NCI-H82 treated with DMSO at 0.1 percent for 48 hours (cell line): ENCODE measurements at regions not wholly inside any gene's neighbourhood (a gene's known extent, or its start where the extent isn't known, plus 50 kb on each side); places are given as distances from the start of the nearest gene placed in this dataset.
"Not testable (repeated sequence)": the region's sequence is repeated elsewhere in the genome, so short reads cannot be mapped to it uniquely, and the experiment has no call there.

Experiments
- DNase-seq: peaks from one replicate; lab custom pipeline; 2025; ENCODE audit not compliant: unreplicated experiment; lab: John Stamatoyannopoulos, UW

- DNase-seq, result no peak
Measured at GRCh38 chr13:50518131-50518530, 325.4 kb downstream of the DLEU7 start.

GRCh38 chr13:50518781-50519201 lies 324.7 kb downstream of the DLEU7 start:
- no peak for DNase-seq

GRCh38 chr13:50519866-50520265 lies 323.6 kb downstream of the DLEU7 start:
- DNase-seq, result no peak

GRCh38 chr13:50521006-50521830 lies 322.3 kb downstream of the DLEU7 start:
- DNase-seq, result no peak

- DNase-seq, result peak; percentile 53
Measured at GRCh38 chr13:50521831-50522149, 321.7 kb downstream of the DLEU7 start.

GRCh38 chr13:50522506-50522905 lies 321.0 kb downstream of the DLEU7 start:
- DNase-seq, result no peak

- DNase-seq, result no peak
Measured at GRCh38 chr13:50523307-50523706, 320.2 kb downstream of the DLEU7 start.

GRCh38 chr13:50524560-50524959 lies 318.9 kb downstream of the DLEU7 start:
- no peak for DNase-seq

- DNase-seq, result no peak
Measured at GRCh38 chr13:50526661-50527071, 316.8 kb downstream of the DLEU7 start.

GRCh38 chr13:50527188-50527587 lies 316.3 kb downstream of the DLEU7 start:
- no peak for DNase-seq

GRCh38 chr13:50527612-50528509 lies 315.6 kb downstream of the DLEU7 start:
- DNase-seq, result no peak

GRCh38 chr13:50529154-50529882 lies 314.2 kb downstream of the DLEU7 start:
- DNase-seq, result no peak

GRCh38 chr13:50531917-50532899 lies 311.3 kb downstream of the DLEU7 start:
- DNase-seq, result peak; percentile 19

- DNase-seq, result no peak
Measured at GRCh38 chr13:50535050-50535449, 308.4 kb downstream of the DLEU7 start.

GRCh38 chr13:50537029-50537428 lies 306.5 kb downstream of the DLEU7 start:
- no peak for DNase-seq

- DNase-seq, result no peak
Measured at GRCh38 chr13:50539791-50540530, 303.5 kb downstream of the DLEU7 start.

GRCh38 chr13:50543141-50543540 lies 300.4 kb downstream of the DLEU7 start:
- DNase-seq, result no peak

- DNase-seq, result no peak
Measured at GRCh38 chr13:50543782-50544181, 299.7 kb downstream of the DLEU7 start.

- no peak for DNase-seq
Measured at GRCh38 chr13:50544211-50544610, 299.3 kb downstream of the DLEU7 start.

- DNase-seq, result not testable (repeated sequence)
Measured at GRCh38 chr13:50547175-50547574, 296.3 kb downstream of the DLEU7 start.
